ENCODE measurements at regions not wholly inside any gene's neighbourhood (a gene's known extent, or its start where the extent isn't known, plus 50 kb on each side); places are given as distances from the start of the nearest gene placed in this dataset.
"Not testable (repeated sequence)": the region's sequence is repeated elsewhere in the genome, so short reads cannot be mapped to it uniquely, and the experiment has no call there.

DNA sequence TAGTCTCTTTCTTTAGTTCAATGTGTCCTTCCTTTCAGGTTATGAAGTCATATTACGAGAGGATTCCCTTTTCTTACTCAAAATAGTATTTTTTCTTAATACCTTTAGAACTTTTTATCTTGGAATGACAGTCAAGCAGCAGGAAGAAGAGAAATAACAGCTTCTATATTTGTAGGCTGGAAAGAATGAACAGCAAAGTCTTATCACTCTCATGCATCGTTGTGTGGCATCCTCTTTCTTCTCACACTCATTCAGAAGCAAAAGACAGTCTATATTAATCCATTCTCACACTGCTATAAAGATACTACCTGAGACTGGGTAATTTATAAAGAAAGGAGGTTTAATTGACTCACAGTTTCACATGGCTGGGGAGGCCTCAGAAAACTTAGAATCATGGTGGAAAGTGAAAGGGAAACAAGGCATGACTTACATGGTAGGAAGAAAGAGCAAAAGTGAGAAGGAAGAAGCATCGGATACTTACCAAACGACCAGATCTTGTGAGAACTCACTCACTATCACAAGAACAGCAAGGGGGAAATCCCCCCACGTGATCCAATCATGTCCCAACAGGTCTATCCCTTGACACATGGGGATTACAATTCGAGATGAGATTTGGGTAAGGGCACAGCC lies 1646.1 kb upstream of the CDH6 start:
- DNase-seq, result no peak

DNA sequence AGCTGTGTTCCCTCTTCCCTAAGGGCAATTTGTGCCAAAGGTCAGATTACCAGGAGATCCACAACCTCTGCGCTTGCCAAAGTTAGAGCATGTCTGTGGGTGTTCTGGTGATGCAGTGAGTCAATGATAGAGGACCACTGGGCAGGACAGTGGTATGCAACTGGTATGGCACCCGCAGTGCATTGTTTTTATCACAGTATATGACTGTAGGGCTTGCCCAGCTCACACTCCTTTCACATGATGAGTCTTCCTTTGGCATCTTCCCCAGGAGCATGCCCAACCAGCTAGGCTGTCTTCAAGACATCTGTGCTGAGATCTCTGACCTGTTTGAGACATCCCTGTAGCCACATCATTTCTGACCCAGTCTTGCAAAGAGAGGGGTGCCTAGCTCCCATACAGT lies 1650.0 kb upstream of the CDH6 start:
- no peak for DNase-seq

DNA sequence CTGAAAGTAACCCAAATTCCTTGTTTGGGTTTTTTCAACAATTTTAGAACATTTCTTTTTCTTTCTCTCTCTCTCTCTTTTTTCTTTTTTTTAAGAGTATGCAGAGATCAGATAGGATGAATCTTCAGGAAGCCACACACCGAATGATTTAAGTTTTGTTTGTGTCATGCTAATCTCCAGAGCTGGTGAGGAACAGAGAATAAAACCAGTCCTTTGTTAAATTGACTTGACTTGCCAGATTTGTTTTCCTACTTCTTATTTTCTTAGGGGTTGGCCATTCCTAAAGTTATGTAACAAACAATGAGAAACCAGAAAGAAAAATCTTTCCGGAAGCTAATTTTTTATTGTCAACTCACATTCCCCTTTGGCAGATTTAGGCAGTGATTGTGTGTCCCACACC lies 1669.3 kb upstream of the CDH6 start:
- DNase-seq, result no peak

DNA sequence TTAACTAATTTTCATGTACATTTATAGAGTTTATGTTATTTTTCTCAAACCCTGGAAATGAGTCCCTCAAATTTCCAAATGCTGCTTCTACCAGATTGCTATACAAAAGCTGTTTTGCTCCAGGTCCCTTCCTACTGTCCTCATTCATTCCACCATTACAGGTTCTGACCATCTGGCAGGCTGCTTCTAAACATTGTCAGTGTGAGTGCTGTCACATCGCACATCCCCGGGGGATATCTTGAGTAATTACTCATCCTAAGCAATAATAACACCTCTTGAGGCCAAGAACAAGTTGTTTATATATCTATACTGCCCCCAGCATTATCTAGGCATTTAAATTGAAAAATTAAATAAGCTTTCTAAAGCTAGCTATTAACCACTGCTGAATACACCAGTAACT lies 1675.3 kb upstream of the CDH6 start:
- DNase-seq, result no peak

DNA sequence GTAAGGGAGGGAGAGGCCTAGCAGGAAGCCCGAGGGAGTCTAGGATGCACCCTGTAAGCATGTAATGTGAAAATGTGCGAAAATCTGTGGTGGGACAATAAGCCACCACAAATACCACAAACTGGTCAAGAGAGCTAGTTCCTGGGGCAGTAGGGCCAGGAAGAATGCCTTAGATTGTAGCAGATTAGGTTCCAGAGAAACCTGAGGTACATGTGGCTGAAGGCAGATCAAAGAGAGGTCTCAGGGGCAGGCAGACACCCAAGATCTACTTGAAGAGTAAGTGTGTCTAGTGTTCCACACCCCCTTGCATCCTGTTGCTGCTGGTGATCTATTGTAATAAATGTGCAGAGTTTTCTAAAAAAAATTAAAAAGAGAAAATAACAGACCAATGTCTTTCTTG lies 1677.3 kb upstream of the CDH6 start:
- DNase-seq, result no peak

DNA sequence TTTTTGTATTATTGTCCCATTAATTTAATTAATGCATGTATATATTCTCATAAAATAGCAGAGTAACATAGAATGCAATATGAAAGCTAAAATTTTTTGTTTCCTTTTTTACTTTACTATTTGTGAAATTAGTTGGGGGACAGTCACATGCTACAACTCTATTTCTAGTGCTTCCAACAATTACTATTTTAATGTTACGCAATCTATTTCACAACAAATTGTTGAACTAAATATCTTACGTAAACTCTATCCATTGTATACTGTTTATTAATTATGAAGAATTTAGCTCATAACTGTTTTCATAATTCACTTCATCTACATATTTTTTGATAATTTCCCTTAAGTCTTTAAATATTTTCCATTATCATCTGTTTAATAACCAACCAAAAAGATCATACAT lies 1685.4 kb upstream of the CDH6 start:
- DNase-seq, result no peak

DNA sequence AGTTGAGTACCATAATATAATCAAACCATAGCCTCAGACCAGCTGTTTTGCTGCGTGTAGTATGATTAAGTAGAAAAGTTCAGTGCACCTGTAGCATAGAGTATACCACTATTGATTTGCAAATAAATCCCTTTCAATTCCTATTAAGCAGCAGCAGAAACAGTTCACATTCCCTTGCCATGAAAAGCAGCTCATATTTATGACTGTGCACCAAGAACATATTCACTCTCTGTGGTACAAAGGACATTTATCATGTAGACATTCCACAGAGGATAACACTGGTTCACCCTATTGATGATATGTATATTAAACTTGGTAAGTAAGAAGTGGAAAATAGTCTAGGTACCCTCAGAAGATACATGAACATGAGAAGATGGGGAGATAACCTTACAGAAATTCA lies 1689.1 kb upstream of the CDH6 start:
- DNase-seq, result no peak

DNA sequence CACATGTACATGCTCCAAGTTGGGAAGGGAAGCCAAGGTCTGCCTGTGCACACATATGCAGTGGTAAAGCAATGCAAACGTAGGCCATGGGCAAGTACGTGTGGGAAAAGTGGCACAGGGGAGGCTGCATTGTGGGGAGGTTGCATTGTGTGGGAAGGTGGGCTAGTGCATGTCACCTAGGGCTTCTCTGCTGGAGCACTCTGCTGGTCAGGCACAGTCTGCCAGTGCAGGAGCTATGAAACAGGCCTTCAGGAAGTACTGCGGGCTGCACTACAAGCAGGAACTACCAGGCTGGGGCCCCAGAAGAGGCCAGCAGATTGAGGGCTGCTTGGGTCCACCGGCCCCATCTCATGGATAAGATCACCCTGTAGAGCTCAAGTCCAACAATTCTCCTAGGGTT lies 1694.6 kb upstream of the CDH6 start:
- no peak for DNase-seq

DNA sequence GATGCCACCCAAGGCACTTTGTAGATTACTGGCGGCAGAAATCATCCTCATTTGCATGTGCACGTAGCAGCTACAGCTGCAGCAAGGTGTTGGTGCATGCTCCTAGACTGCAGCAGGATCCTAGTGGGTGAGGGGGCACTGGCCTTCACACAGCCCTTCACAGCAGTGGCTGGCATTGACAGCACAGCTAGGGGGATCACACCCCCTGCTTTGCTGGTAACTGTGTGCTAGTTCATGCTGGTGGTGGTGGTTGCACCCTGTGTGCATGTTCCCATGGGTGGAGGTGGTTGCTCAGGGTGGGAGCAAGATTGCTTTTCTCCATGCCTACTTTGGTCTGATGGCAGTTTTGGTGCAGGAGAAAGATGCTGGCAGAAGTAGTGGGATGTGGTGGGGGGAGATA lies 1695.1 kb upstream of the CDH6 start:
- no peak for DNase-seq

DNA sequence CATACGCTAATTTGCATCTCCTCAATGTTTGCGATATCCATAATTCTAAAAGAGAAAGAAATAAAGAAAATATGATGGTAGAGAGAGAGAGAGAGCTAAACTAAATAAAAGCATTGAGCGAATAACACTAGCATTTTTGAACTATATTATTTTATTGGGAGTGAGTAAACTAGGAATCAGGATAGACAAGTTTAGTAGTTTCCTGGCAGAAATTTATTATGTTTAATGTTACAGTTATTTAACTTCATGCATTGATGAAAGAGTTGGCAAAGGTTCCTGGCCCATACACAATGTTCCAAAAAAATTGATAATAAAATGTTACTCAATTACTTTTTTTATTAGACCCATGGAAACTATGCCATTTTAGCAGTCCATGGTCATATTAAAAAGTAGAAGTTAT lies 1708.2 kb upstream of the CDH6 start:
- DNase-seq, result no peak

DNA sequence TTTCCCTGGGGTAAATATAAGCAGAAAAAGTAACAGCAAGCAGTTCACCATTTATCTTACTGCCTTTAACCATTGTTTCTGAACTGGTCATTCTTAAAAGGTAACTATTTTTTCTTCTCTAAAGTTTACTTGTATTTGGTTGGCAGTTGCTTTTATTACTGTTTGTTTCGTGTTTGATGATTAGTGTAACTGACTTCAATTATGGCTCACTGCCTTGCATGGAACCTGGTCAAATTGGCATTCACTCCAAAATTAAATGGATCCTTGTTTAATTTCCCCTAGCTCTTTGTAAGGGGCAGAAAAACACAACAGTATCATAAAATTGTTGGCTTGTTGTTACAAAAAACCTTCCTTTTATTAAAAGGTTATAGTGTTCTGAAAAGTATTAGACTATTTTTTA lies 1723.9 kb upstream of the CDH6 start:
- no peak for DNase-seq

DNA sequence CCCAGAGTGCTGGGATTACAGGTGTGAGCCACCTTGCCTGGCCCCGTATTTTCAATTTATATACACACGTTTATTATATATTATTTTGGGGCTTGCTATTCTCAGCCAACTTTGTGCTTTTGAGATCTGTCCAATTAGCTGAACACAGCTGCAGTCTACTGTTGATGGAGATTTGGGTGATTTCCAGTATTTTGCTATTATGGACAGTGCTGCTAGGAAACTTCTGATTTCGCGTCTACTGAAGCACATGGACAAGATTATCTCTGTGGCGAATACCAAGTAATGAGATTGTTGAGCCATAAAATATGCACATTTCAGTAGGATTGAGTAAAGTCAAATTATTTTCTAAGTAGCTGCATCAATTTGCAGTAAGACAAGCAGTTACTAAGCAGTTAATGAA lies 1731.2 kb upstream of the CDH6 start:
- DNase-seq, result no peak

DNA sequence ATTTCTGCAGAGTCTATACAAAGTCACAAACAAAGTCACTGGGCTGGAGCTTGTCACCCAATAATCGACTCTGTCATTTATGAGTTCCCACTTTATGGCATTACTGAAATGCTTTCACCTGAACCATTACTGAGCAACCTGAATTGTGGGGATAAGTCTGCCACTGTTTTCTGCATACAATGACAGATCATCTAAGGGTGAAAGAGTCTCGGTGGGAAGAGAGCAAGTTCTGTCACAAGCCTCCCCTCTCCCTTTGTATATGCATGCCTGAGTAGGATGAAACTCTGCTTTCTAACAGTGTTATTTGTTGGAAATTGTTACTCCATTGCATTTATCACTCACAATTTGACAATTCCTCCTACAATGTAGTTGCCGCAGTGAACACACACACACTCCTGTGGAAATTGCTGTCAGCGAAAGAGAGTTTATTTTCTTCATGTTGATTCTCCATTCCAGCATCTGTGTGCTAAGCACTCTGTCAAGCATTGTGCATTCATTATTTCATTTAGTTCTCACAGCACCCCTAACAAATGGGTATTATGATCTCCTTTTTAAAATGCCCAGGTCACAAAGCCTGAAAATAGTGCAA lies 1732.4 kb upstream of the CDH6 start:
- no peak for DNase-seq

DNA sequence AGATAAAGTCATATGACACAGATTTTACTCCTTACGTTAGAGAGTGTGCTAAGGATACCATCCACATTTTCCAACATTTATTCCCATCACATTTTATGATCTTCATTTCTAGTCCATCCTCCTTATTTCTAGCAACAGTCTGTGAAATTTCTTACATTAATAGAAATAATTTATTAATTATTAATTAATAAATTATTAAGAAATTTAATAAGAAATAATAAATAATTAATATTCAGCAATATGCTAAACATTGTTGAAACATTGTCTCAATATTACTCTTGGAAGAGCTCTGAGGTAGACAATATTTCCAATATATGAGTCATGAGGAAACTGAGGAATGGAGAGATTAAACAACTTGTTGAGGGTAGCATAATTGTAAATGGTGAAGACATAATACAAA lies 1742.5 kb upstream of the CDH6 start:
- not testable (repeated sequence) for DNase-seq

DNA sequence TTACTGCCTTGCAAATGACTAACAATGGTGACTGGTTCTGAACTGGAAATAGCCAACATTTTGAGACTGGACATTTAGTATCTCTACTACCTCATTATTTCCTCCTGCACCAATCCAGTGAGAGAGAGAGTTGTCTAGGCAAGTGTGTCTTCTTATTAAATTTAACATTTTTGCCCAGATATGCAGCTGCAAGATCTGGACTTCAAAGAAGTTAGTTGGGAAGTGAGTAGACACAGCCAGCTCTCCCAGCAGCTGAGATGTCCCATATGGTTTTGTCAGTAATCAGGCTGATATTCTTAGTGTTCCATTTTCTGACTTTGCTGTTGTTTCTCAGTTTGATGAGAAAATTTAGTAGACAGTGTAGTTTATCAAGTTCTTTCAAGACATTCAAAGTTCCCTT lies 1778.8 kb upstream of the CDH6 start:
- DNase-seq, result no peak

DNA sequence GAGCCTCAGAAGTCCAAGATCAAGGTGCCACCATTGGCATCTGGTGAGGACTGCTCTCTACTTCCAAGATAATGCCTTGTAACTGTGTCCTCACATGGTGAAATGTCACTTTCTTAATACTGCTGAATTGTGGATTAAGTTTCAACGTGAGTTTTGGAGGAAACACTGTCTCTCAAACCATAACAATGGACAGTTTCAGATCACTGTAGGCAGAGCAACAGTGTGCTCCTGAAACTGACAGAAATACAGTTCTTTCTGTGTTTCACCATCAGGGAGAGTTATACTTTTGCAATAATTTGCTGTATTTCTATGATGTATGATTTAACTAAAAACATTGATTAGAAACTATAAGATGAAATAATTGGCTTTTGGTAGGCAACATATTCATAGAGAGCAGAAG lies 1780.5 kb upstream of the CDH6 start:
- no peak for DNase-seq

DNA sequence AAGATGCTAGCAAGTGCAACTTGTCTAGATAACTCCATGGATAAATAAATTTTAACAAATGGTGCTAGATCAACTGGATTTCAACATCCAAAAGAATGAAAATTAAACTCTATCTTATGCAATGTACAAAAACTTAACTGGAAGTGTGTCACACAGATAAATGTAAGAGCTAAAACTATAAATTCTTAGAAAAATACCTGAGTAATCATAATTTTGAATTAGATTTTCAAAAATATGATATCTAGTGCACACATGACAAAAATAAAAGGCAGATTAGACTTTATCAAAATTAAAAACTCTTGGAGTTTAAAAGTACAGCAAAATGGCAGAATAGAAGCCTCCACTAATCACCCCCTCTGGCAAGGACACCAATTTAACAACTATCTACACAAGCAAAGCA lies 1791.2 kb upstream of the CDH6 start:
- DNase-seq, result no peak

DNA sequence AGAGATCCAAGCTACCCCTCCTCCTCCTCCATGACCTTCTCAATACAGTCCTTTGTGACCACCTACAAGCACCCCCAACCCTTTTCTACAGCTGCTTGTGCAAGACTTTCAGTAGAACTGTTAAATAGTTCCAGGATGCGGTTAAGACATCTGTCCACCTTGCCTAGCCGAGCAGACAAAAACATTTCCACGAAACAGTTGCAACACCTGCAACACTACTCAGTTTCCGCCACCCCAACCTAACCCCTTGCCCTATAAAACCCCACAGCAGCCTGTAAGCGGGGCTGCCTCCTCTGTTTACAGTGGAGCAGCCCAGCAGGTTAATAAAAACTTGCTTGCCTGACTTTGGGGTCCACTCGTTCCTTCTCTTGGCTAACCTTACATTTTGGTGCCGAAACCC lies 1803.5 kb upstream of the CDH6 start:
- DNase-seq, result no peak

DNA sequence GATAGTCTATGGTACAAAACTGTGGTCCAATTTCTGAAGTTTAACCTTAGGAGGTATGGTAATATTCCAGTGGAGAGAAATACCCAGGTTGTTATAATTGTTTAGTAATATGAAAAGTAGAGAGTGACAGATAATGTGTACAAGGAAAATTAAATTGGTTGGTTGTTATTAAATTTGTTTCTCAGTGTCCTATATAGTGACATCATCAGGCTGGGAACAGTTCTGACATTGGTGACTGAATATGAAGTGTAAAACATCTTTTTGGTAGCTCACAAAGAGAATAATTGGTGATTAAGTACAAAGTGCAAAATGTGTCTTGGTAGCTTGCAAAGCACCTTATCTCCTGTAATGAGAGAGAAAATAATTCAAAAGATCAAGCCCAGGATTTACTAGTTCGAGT lies 1806.1 kb upstream of the CDH6 start:
- no peak for DNase-seq

DNA sequence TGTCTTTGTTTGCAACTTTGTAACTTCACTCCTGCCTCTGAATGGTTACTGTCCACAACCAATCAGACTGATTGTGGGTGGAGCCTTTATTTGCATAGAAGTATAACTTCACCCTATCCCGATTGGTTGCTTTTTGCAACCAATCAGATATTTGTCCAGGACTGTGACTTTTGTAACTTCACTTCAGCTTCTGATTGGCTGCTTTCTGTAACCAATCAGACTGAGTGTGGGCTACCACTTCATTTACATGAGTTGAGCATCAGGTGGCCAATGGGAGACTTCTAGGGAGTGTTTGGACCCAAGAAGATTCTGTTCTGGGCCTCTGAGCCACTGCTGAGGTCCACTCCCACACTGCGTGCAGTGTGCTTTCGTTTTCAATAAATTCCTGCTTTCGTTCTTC lies 1810.7 kb upstream of the CDH6 start:
- DNase-seq, result no peak

DNA sequence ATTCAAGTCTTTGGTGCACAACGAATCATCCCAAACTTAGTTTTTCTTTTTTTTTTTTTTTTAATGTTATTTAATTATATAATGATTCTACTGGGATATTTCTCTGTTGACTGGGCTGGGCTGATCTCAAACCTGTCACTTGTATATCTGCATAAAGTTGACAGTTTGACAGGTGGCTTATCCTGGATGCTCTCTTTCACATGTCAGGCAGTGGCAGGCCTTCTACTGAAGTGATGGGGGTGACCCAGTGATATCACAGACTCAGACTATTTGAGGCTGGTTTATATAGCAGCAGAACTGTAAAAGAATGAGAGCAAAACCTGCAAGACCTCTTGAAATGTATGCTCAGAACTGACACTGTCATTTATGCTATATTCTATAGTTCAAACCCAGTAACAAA lies 1813.5 kb upstream of the CDH6 start:
- DNase-seq, result no peak

DNA sequence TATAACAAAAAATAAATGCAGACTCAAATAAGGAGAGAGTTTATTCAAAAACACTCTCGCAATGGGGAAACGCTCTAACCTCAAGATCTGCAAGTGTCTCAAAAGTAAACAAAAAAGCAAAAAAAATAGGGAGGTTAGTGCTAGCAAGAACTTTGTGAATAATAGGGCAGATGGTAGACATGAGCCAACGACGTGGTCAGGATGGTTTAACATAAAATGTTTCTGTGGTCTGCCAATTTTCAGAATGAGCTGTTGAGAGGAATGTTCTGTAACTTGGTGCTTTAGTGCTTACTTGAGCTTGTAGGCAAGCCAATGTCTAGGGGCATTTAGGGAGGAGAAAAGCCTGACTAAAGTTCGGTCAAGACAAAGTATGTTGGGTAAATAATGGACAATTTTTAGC lies 1813.9 kb upstream of the CDH6 start:
- DNase-seq, result no peak

DNA sequence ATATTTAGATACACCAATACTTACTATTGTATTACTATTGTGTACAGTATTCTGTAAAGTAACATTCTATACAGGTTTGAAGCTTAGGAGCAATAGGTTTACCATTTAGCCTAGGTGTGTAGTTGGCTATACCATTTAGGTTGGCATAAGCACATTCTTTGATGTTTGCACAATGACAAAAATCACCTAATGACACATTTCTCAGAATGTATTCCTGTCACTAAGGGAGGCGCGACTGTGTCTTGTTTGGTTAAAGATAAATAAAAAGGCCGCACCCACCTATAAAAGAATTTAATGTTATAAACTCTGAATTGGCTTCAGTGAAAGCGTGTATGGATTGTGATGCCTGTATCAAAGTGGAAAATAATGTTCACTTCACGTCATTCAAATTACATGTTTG lies 1815.4 kb upstream of the CDH6 start:
- DNase-seq, result no peak

DNA sequence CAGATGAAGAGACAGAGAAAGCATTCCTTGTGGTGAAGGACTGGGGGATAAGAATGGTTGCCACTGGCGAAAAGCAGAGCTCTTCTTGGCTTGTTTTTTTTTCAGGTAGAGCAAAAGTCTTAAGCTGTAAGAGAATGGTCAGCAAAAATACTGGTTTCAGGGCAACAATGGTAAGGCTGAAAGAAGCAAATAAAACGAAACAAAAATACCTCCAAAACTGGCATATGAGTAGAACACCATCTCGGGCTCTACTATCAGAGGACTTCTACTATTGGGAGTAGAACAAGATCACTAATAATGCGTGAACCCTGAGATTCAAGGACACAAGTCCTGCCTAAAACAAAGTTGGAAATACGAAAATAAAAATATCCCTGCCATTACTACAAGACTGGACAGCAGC lies 1823.2 kb upstream of the CDH6 start:
- DNase-seq, result no peak

DNA sequence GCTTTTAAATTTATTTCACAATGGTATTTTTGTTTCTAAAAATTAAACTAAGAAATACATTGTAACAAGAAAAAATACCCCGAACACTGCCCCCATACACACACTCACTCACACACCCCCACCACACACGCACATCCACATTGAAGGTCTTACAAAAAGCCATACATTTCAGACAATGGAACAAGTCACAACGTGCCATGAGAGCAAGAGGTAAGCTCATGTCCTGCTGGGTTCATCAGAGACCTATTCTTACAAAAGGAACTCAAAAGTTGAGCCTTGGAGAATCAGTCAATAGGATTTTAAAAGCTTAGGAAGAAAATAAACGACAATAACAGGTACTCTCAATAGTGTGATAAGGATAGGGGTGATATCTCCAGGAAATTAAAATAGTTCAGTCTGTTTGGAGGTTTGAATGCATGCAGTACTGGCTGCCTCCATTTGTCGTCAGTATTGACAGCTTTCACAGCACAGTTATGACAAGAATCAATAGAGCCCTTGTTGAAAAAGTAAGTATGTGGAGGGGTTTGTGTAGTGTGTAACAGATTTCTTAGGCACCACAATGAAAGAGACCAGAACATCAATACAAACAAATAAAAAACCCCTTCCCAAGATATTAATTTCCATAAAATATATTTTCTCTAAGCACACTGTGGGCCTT lies 1826.2 kb upstream of the CDH6 start:
- DNase-seq, result no peak

Measured in NCI-H2029 treated with DMSO at 0.1 percent for 48 hours (cell line).